Activated naive CD8-positive, alpha-beta T cell treated with anti-CD3 and anti-CD28 coated beads, Interleukin-2, amount 10 ng/mL, durations not matched to agents 7 days and 5 days (primary cell): ENCODE measurements at regions not wholly inside any gene's neighbourhood (a gene's known extent, or its start where the extent isn't known, plus 50 kb on each side); places are given as distances from the start of the nearest gene placed in this dataset.

Source experiments
- ATAC-seq: fragments of 150-1000 bp; cut with Tn5 transposase; one replicate; pipeline ENCODE4 v1.10.0; 2021; ENCODE audit warnings: low read depth, moderate library complexity
- POLR2A ChIA-PET: fragments of 350-600 bp; sonication (Branson Sonifier 250); formaldehyde crosslinking; loops from one replicate; lab custom pipeline; 2021; ENCODE audit warnings: antibody characterized with exemption; lab: Charles Lee
- DNase-seq: peaks from one replicate; pipeline ENCODE4 v3.0.0; 2021
- H3K27ac Mint-ChIP-seq: one replicate; pipeline ENCODE4 v1.8.0; 2022; ENCODE audit warnings: mild to moderate bottlenecking, mixed read lengths
- H3K27me3 Mint-ChIP-seq: one replicate; pipeline ENCODE4 v1.8.0; 2022; ENCODE audit warnings: mild to moderate bottlenecking, moderate library complexity, mixed read lengths
- H3K36me3 Mint-ChIP-seq: one replicate; pipeline ENCODE4 v1.8.0; 2021; ENCODE audit warnings: mild to moderate bottlenecking, mixed read lengths
- H3K4me1 Mint-ChIP-seq: one replicate; pipeline ENCODE4 v1.8.0; 2021; ENCODE audit warnings: mixed read lengths
- H3K4me3 Mint-ChIP-seq: one replicate; pipeline ENCODE4 v1.8.0; 2022; ENCODE audit warnings: mild to moderate bottlenecking, moderate library complexity, mixed read lengths
- H3K9me3 Mint-ChIP-seq: one replicate; pipeline ENCODE4 v1.8.0; 2021; ENCODE audit warnings: mixed read lengths

DNA sequence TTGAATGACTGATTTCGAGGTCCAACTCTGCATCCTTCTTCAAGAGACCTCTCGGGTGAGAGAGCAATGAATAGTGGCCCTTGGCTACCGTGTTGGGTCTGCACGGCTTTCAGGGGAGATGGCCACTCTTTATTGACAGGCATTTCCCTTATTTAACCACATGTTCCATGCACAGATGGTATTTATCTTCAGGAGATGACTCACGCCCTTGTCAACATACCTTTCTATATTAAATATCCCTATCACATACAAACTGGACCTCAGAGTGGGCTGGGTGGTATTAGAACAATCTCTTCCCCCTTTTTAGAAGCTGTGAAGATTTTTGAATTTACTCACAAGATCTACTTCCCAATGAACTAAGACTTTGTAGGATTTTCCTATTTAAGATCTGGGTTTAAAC lies 109.6 kb upstream of the CDC42EP3 start:
- no peak overlapping the region for H3K4me3 Mint-ChIP-seq
- H3K4me1 Mint-ChIP-seq = no peaks in the 10 kb centered on the region
- no peaks in the 10 kb centered on the region for H3K9me3 Mint-ChIP-seq
- no peaks in the 10 kb centered on the region for H3K36me3 Mint-ChIP-seq
- DNase-seq (no peak), ATAC-seq (no peak)
- POLR2A ChIA-PET = no interaction called here
- H3K27me3 Mint-ChIP-seq = no peaks in the 10 kb centered on the region
- H3K27ac Mint-ChIP-seq = no peak overlapping the region

DNA sequence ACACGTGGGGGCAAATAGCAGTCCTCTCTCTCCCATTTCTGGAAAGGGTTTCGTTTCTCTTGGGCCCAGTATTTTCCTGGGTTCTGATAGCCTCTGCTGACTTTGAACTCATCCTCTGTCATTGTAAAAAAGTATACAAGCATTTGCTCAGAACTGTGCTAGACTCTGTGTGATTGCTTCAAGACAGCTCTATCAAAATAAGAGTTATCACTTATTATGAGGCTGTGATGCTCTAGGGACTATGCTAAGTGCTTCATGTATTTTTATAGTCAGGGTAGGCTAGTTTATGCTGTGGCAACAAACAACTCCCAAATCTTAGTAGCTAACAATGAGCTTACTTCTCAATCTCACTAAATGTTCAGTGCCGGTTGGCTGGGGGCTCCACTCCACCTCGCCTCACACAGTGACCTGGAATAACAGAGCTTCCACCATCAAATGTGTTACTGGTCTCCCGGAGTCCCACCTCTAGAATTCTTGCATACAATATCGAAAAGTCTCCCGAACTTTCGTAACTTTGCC lies 110.8 kb upstream of the CDC42EP3 start:
- no peak overlapping the region for H3K27ac Mint-ChIP-seq
- no peaks in the 10 kb centered on the region for H3K27me3 Mint-ChIP-seq
- H3K4me3 Mint-ChIP-seq = no peak overlapping the region
- H3K4me1 Mint-ChIP-seq = no peaks in the 10 kb centered on the region
- POLR2A ChIA-PET = no interaction called here
- no peak for DNase-seq
- ATAC-seq = no peak
- H3K9me3 Mint-ChIP-seq = peaks cover 4% of the 10 kb centered on the region
- H3K36me3 Mint-ChIP-seq = peaks cover 2% of the 10 kb centered on the region

GRCh38 chr2:37782721-37783371 lies 111.4 kb upstream of the CDC42EP3 start:
- POLR2A ChIA-PET = no interaction called here
- ATAC-seq (no peak), DNase-seq (no peak)
- H3K27me3 Mint-ChIP-seq = no peaks in the 10 kb centered on the region
- peaks cover 2% of the 10 kb centered on the region for H3K36me3 Mint-ChIP-seq
- H3K4me1 Mint-ChIP-seq = no peaks in the 10 kb centered on the region
- H3K9me3 Mint-ChIP-seq = peaks cover 7% of the 10 kb centered on the region
- H3K27ac Mint-ChIP-seq = no peak overlapping the region
- no peak overlapping the region for H3K4me3 Mint-ChIP-seq

- DNase-seq (no peak), ATAC-seq (no peak)
- H3K4me1 Mint-ChIP-seq = no peaks in the 10 kb centered on the region
- POLR2A ChIA-PET = no interaction called here
- H3K27me3 Mint-ChIP-seq = no peaks in the 10 kb centered on the region
- H3K9me3 Mint-ChIP-seq = peaks cover 8% of the 10 kb centered on the region
- H3K4me3 Mint-ChIP-seq = no peak overlapping the region
- no peak overlapping the region for H3K27ac Mint-ChIP-seq
- H3K36me3 Mint-ChIP-seq = peaks cover 4% of the 10 kb centered on the region
Measured at GRCh38 chr2:37783545-37783944, 112.1 kb upstream of the CDC42EP3 start.

- no peak for ATAC-seq
- H3K36me3 Mint-ChIP-seq = peaks cover 11% of the 10 kb centered on the region
- POLR2A ChIA-PET = no interaction called here
- H3K4me1 Mint-ChIP-seq = no peaks in the 10 kb centered on the region
- no peaks in the 10 kb centered on the region for H3K27me3 Mint-ChIP-seq
- H3K9me3 Mint-ChIP-seq = peaks cover 14% of the 10 kb centered on the region
- H3K4me3 Mint-ChIP-seq = no peak overlapping the region
- no peak overlapping the region for H3K27ac Mint-ChIP-seq
- no peak for DNase-seq
Measured at GRCh38 chr2:37784071-37784758, 112.8 kb upstream of the CDC42EP3 start.

DNA sequence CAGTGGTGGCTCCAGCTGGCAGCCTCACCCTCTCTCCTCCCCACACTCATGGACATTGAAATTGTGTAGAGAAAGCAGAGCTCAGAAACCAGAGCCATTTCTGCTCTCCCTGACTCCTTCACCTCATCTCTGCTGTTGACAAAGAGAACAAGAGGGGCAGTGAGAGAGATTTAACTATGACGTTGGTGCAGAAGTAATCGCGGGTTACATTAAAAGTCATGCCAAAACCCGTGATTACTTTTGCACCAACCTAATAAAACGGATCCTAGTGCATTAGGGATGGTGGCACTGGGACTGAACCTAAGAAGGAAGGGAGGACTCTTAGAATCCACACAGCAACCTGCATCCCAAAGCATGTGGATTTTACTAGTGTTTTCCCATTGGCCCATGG lies 113.3 kb upstream of the CDC42EP3 start:
- Mint-ChIP-seq H3K27ac (no peak overlapping the region), H3K27me3 (no peaks in the 10 kb centered on the region), H3K4me1 (no peaks in the 10 kb centered on the region), H3K9me3 (peaks cover 17% of the 10 kb centered on the region), H3K36me3 (peaks cover 14% of the 10 kb centered on the region), H3K4me3 (no peak overlapping the region)
- no peak for ATAC-seq
- DNase-seq = no peak
- POLR2A ChIA-PET = no interaction called here

GRCh38 chr2:37786191-37786698 lies 114.8 kb upstream of the CDC42EP3 start:
- peaks cover 20% of the 10 kb centered on the region for H3K9me3 Mint-ChIP-seq
- H3K27me3 Mint-ChIP-seq = no peaks in the 10 kb centered on the region
- no peak overlapping the region for H3K4me3 Mint-ChIP-seq
- no peak for ATAC-seq
- no peak for DNase-seq
- POLR2A ChIA-PET = no interaction called here
- no peaks in the 10 kb centered on the region for H3K4me1 Mint-ChIP-seq
- no peak overlapping the region for H3K27ac Mint-ChIP-seq
- peaks cover 14% of the 10 kb centered on the region for H3K36me3 Mint-ChIP-seq

DNA sequence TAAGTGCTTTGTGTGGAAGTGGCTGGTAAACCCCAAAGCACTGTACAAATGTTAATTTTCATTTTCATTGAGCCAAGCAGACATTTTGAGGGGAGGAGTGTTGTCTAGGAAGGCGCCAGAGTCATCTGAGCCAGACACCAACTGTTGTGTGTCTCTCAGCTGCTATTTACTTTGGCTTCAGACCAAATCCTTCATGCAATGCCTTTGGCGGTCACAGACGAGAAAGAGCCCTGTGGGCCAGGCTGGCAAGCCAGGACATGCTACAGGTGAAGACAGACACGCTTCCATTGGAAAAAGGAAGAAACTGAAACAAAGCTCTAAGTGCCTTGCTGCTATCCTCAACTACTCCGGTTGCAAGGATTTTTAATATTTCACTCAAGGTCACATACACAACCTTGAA lies 115.4 kb upstream of the CDC42EP3 start:
- H3K4me1 Mint-ChIP-seq = no peaks in the 10 kb centered on the region
- peaks cover 25% of the 10 kb centered on the region for H3K9me3 Mint-ChIP-seq
- no peak overlapping the region for H3K27ac Mint-ChIP-seq
- POLR2A ChIA-PET = no interaction called here
- ATAC-seq (no peak), DNase-seq (no peak)
- H3K27me3 Mint-ChIP-seq = no peaks in the 10 kb centered on the region
- H3K4me3 Mint-ChIP-seq = no peak overlapping the region
- peaks cover 14% of the 10 kb centered on the region for H3K36me3 Mint-ChIP-seq

GRCh38 chr2:37788602-37789209 lies 117.3 kb upstream of the CDC42EP3 start:
- H3K27ac Mint-ChIP-seq = no peak overlapping the region
- peaks cover 16% of the 10 kb centered on the region for H3K36me3 Mint-ChIP-seq
- ATAC-seq = no peak
- no peak overlapping the region for H3K4me3 Mint-ChIP-seq
- no peaks in the 10 kb centered on the region for H3K27me3 Mint-ChIP-seq
- POLR2A ChIA-PET = no interaction called here
- H3K9me3 Mint-ChIP-seq = peaks cover 28% of the 10 kb centered on the region
- H3K4me1 Mint-ChIP-seq = no peaks in the 10 kb centered on the region
- DNase-seq = no peak

- Mint-ChIP-seq H3K27ac (no peak overlapping the region), H3K9me3 (peaks cover 30% of the 10 kb centered on the region), H3K27me3 (peaks cover 2% of the 10 kb centered on the region), H3K4me1 (no peaks in the 10 kb centered on the region), H3K4me3 (no peak overlapping the region), H3K36me3 (peaks cover 16% of the 10 kb centered on the region)
- POLR2A ChIA-PET = no interaction called here
- ATAC-seq (no peak), DNase-seq (no peak)
Measured at GRCh38 chr2:37790019-37790418, 118.6 kb upstream of the CDC42EP3 start.

DNA sequence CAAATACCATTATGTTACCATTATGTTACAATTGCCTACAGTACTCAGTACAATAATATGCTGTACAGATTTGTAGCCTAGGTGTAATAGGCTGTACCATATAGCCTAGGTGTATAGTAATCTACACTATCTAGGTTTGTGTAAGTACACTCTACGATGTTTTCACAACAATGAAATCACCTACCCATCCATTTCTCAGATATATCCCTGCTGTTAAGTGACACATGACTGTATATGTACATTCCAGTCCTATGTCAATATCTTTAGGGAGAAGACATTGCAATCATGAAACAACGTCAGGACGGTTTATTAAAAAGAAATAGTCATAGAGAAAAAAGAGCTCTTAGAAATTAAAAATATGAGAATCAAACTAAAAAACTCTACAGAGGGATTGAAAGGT lies 119.0 kb upstream of the CDC42EP3 start:
- DNase-seq (no peak), ATAC-seq (no peak)
- peaks cover 31% of the 10 kb centered on the region for H3K9me3 Mint-ChIP-seq
- H3K4me1 Mint-ChIP-seq = no peaks in the 10 kb centered on the region
- POLR2A ChIA-PET = no interaction called here
- peaks cover 2% of the 10 kb centered on the region for H3K27me3 Mint-ChIP-seq
- peaks cover 16% of the 10 kb centered on the region for H3K36me3 Mint-ChIP-seq
- H3K4me3 Mint-ChIP-seq = no peak overlapping the region
- no peak overlapping the region for H3K27ac Mint-ChIP-seq

GRCh38 chr2:37792366-37792765 lies 120.9 kb upstream of the CDC42EP3 start:
- Mint-ChIP-seq H3K36me3 (peaks cover 14% of the 10 kb centered on the region), H3K27ac (no peak overlapping the region), H3K4me3 (no peak overlapping the region), H3K27me3 (peaks cover 2% of the 10 kb centered on the region), H3K9me3 (peaks cover 27% of the 10 kb centered on the region), H3K4me1 (no peaks in the 10 kb centered on the region)
- no peak for DNase-seq
- no peak for ATAC-seq
- POLR2A ChIA-PET = no interaction called here

- Mint-ChIP-seq H3K9me3 (peaks cover 24% of the 10 kb centered on the region), H3K27ac (no peak overlapping the region), H3K4me3 (no peak overlapping the region), H3K27me3 (peaks cover 2% of the 10 kb centered on the region), H3K36me3 (peaks cover 13% of the 10 kb centered on the region), H3K4me1 (no peaks in the 10 kb centered on the region)
- DNase-seq (no peak), ATAC-seq (no peak)
- POLR2A ChIA-PET = no interaction called here
Measured at GRCh38 chr2:37793004-37793403, 121.6 kb upstream of the CDC42EP3 start.

- POLR2A ChIA-PET = no interaction called here
- Mint-ChIP-seq H3K9me3 (peaks cover 14% of the 10 kb centered on the region), H3K36me3 (peaks cover 2% of the 10 kb centered on the region), H3K4me1 (no peaks in the 10 kb centered on the region), H3K27me3 (peaks cover 2% of the 10 kb centered on the region), H3K4me3 (no peak overlapping the region), H3K27ac (no peak overlapping the region)
- DNase-seq = no peak
- ATAC-seq = no peak
Measured at GRCh38 chr2:37794717-37795116, 123.3 kb upstream of the CDC42EP3 start.
